ENCODE measurements at regions not wholly inside any gene's neighbourhood (a gene's known extent, or its start where the extent isn't known, plus 50 kb on each side); places are given as distances from the start of the nearest gene placed in this dataset.

DNA sequence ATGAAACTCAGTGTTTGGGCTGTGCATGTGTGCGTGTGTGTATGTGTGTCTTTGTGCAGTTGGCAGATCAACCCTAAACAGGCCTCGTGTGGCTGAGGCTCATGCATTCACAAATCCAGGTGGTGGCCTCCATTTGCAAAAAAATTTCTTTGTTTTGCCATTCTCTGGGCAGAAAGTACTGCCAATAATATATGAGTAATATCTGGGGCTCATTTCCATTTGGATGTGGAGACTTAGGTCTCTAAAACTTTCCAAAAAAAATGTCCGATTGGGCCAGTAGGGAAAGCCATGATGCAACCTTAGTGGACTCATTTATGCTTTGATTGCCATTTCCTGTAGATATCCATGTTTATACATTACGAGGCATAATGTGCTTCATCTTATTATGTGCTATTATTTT lies 77.9 kb upstream of the RPS23 start:
- H3K4me2 ChIP-seq (ENCODE audit: low read length), result no peak overlapping the region
- intact Hi-C loops (cut with micrococcal nuclease; ENCODE audit: unreplicated experiment), result no loop called here
- no peaks in the 10 kb centered on the region for H3K79me2 ChIP-seq (ENCODE audit: insufficient read depth, low read depth, low read length)
- H3K4me1 ChIP-seq (ENCODE audit: insufficient read depth, low read length, poor library complexity, severe bottlenecking), result no peaks in the 10 kb centered on the region
- H3K9me3 ChIP-seq (ENCODE audit: low read length), result no peaks in the 10 kb centered on the region
- no peaks in the 10 kb centered on the region for H4K20me1 ChIP-seq (ENCODE audit: insufficient read depth, low read length)
- POLR2A ChIA-PET, result no interaction called here
- no peak for DNase-seq (ENCODE audit: low spot score)
- BruUV-seq (replicated peaks), result no TSS peak
- no peak overlapping the region for H3K4me3 ChIP-seq (ENCODE audit: low read depth, low read length, poor library complexity, severe bottlenecking)
- no peak for TF ChIP-seq EZH2phosphoT487 (IDR thresholded peaks at IDR 0.05; ENCODE audit: borderline replicate concordance, low read depth, low read length)
- TF ChIP-seq, protein P1, sequence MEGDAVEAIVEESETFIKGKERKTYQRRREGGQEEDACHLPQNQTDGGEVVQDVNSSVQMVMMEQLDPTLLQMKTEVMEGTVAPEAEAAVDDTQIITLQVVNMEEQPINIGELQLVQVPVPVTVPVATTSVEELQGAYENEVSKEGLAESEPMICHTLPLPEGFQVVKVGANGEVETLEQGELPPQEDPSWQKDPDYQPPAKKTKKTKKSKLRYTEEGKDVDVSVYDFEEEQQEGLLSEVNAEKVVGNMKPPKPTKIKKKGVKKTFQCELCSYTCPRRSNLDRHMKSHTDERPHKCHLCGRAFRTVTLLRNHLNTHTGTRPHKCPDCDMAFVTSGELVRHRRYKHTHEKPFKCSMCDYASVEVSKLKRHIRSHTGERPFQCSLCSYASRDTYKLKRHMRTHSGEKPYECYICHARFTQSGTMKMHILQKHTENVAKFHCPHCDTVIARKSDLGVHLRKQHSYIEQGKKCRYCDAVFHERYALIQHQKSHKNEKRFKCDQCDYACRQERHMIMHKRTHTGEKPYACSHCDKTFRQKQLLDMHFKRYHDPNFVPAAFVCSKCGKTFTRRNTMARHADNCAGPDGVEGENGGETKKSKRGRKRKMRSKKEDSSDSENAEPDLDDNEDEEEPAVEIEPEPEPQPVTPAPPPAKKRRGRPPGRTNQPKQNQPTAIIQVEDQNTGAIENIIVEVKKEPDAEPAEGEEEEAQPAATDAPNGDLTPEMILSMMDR (conservative IDR thresholded peaks at IDR 0.05; ENCODE audit: low read length), result no peak
- no peaks in the 10 kb centered on the region for H3K36me3 ChIP-seq (ENCODE audit: insufficient read depth, low read length)
- no peak overlapping the region for H3K27ac ChIP-seq (ENCODE audit: low read depth, low read length, poor library complexity, severe bottlenecking)
- no peaks in the 10 kb centered on the region for H3K9me2 ChIP-seq (ENCODE audit: insufficient read depth, low read length)
- H2AFZ ChIP-seq (ENCODE audit: low read length), result no peak overlapping the region
- CTCF ChIA-PET (ENCODE audit: unreplicated experiment), result no interaction called here

- H3K9me2 ChIP-seq (ENCODE audit: insufficient read depth, low read length), result no peaks in the 10 kb centered on the region
- no peaks in the 10 kb centered on the region for H3K9me3 ChIP-seq (ENCODE audit: low read length)
- H3K4me2 ChIP-seq (ENCODE audit: low read length), result no peak overlapping the region
- no peak overlapping the region for H3K4me3 ChIP-seq (ENCODE audit: low read depth, low read length, poor library complexity, severe bottlenecking)
- intact Hi-C loops (cut with micrococcal nuclease; ENCODE audit: unreplicated experiment), result no loop called here
- TF ChIP-seq, protein P1 (conservative IDR thresholded peaks at IDR 0.05; ENCODE audit: low read length), result no peak
- TF ChIP-seq EZH2phosphoT487 (IDR thresholded peaks at IDR 0.05; ENCODE audit: borderline replicate concordance, low read depth, low read length), result no peak
- H3K79me2 ChIP-seq (ENCODE audit: insufficient read depth, low read depth, low read length), result no peaks in the 10 kb centered on the region
- H3K36me3 ChIP-seq (ENCODE audit: insufficient read depth, low read length), result no peaks in the 10 kb centered on the region
- no peak overlapping the region for H3K27ac ChIP-seq (ENCODE audit: low read depth, low read length, poor library complexity, severe bottlenecking)
- CTCF ChIA-PET (ENCODE audit: unreplicated experiment), result no interaction called here
- H4K20me1 ChIP-seq (ENCODE audit: insufficient read depth, low read length), result no peaks in the 10 kb centered on the region
- BruUV-seq (replicated peaks), result no TSS peak
- H3K4me1 ChIP-seq (ENCODE audit: insufficient read depth, low read length, poor library complexity, severe bottlenecking), result no peaks in the 10 kb centered on the region
- H2AFZ ChIP-seq (ENCODE audit: low read length), result no peak overlapping the region
- POLR2A ChIA-PET, result no interaction called here
- DNase-seq (ENCODE audit: low spot score), result no peak
Observed at GRCh38 chr5:82355496-82355895, 77.3 kb upstream of the RPS23 start.

DNA sequence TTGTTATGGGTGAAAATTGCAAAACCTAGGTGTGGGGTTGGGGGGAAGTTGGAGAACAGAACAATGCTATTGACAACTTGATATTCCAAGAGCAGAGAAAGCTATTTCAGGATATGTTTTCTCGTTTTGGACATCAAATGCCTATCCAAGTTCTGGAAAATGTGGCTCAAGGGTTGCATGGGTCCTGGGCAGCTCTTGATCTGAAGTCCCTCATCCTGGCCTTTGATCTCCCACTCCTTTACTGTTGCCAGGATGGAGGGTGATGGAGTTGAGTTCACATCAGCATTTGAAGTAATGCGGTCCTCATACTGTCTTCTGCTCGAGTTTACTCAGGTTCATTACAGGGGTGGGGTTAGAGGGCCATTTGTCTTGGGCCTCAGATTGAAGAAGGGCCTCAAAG lies 76.9 kb upstream of the RPS23 start:
- H3K4me2 ChIP-seq (ENCODE audit: low read length), result no peak overlapping the region
- no peaks in the 10 kb centered on the region for H3K4me1 ChIP-seq (ENCODE audit: insufficient read depth, low read length, poor library complexity, severe bottlenecking)
- no peaks in the 10 kb centered on the region for H3K79me2 ChIP-seq (ENCODE audit: insufficient read depth, low read depth, low read length)
- H3K36me3 ChIP-seq (ENCODE audit: insufficient read depth, low read length), result no peaks in the 10 kb centered on the region
- no peak overlapping the region for H3K27ac ChIP-seq (ENCODE audit: low read depth, low read length, poor library complexity, severe bottlenecking)
- ChIA-PET POLR2A (no interaction called here), CTCF (ENCODE audit: unreplicated experiment) (no interaction called here)
- no peaks in the 10 kb centered on the region for H3K9me3 ChIP-seq (ENCODE audit: low read length)
- DNase-seq (ENCODE audit: low spot score), result no peak
- H2AFZ ChIP-seq (ENCODE audit: low read length), result no peak overlapping the region
- no peaks in the 10 kb centered on the region for H3K9me2 ChIP-seq (ENCODE audit: insufficient read depth, low read length)
- no peaks in the 10 kb centered on the region for H4K20me1 ChIP-seq (ENCODE audit: insufficient read depth, low read length)
- H3K4me3 ChIP-seq (ENCODE audit: low read depth, low read length, poor library complexity, severe bottlenecking), result no peak overlapping the region
- BruUV-seq (replicated peaks), result no TSS peak
- TF ChIP-seq, protein P1 (conservative IDR thresholded peaks at IDR 0.05; ENCODE audit: low read length), result no peak
- no peak for TF ChIP-seq EZH2phosphoT487 (IDR thresholded peaks at IDR 0.05; ENCODE audit: borderline replicate concordance, low read depth, low read length)
- intact Hi-C loops (cut with micrococcal nuclease; ENCODE audit: unreplicated experiment), result no loop called here
